ENCODE measurements at regions not wholly inside any gene's neighbourhood (a gene's known extent, or its start where the extent isn't known, plus 50 kb on each side); places are given as distances from the start of the nearest gene placed in this dataset.

DNA sequence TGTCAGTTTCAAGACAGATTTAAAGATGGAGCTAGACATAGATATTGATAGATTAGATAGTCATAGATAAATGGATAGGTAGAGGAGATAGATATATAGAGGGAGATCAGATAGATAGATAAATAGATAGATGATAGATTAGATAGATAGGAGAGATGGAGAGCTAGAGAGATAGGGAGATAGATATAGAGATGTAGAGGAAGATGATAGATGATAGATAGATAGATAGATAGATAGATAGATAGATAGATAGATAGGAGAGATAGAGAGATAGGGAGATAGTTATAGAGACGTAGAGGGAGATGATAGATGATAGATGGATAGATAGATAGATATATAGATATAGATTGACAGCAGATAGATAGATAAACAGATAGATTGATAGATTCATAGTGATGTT is 1038.8 kb upstream of the AUTS2 start:
- TF ChIP-seq POLR2A (IDR thresholded peaks at IDR 0.05; ENCODE audit: low read depth): no peak
- TF ChIP-seq, protein P1, sequence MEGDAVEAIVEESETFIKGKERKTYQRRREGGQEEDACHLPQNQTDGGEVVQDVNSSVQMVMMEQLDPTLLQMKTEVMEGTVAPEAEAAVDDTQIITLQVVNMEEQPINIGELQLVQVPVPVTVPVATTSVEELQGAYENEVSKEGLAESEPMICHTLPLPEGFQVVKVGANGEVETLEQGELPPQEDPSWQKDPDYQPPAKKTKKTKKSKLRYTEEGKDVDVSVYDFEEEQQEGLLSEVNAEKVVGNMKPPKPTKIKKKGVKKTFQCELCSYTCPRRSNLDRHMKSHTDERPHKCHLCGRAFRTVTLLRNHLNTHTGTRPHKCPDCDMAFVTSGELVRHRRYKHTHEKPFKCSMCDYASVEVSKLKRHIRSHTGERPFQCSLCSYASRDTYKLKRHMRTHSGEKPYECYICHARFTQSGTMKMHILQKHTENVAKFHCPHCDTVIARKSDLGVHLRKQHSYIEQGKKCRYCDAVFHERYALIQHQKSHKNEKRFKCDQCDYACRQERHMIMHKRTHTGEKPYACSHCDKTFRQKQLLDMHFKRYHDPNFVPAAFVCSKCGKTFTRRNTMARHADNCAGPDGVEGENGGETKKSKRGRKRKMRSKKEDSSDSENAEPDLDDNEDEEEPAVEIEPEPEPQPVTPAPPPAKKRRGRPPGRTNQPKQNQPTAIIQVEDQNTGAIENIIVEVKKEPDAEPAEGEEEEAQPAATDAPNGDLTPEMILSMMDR (IDR thresholded peaks at IDR 0.05): no peak
- TF ChIP-seq POLR2AphosphoS5 (IDR thresholded peaks at IDR 0.05): no peak
- TF ChIP-seq EP300 (IDR thresholded peaks at IDR 0.05): no peak

Data from esophagus muscularis mucosa (tissue), 4 donors.